ENCODE measurements at regions not wholly inside any gene's neighbourhood (a gene's known extent, or its start where the extent isn't known, plus 50 kb on each side); places are given as distances from the start of the nearest gene placed in this dataset.
"Not testable (repeated sequence)": the region's sequence is repeated elsewhere in the genome, so short reads cannot be mapped to it uniquely, and the experiment has no call there.

DNA sequence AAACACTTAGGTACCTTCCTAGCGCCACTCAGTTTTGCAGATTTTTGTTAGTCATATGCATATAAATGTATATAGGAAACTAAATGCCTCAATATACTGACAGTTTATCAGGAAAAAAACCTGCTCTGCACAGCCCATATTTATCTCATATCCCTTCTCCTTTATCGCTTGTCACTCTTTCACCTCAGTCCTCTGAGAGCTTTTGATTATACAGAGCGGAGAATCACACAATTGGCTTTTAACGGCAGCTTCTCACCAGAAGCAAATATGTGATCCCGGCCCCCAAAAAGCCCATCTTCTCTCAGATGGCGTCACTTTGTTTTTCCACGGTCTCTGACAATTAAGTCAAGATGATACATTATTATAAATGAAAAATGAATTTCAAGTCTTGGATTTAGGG lies 362.6 kb downstream of the DNAH5 start:
- Mint-ChIP-seq H3K4me1 (ENCODE audit: low read depth in 2 of 2) (no peaks in the 10 kb centered on the region), H3K9me3 (no peaks in the 10 kb centered on the region), H3K4me3 (no peak overlapping the region), H3K36me3 (no peaks in the 10 kb centered on the region), H3K27ac (no peak overlapping the region), H3K27me3 (no peaks in the 10 kb centered on the region)
- ATAC-seq, result no peak
- no peak for DNase-seq (ENCODE audit: low spot score)

DNA sequence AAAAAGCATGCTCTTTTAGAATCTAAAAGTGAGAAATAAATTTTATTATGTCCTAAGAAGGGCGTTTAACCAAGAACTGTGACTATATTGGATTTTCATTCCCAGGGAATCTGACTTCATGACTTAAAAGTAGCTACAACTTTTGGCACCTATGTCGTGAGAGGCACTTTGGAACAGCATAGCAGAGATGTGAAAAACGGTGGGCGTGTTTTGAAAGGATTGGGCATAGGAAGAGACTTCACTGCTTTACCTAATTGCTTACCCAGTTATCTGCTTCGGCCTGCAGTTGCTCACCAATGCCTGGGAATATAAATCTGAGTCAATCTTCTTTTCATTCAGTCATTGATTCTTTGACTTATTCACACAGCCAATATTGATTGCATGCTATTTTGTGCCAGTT lies 363.4 kb downstream of the DNAH5 start:
- H3K4me1 Mint-ChIP-seq (ENCODE audit: low read depth in 2 of 2), result no peaks in the 10 kb centered on the region
- no peak overlapping the region for H3K4me3 Mint-ChIP-seq
- peaks cover 3% of the 10 kb centered on the region for H3K9me3 Mint-ChIP-seq
- H3K36me3 Mint-ChIP-seq, result no peaks in the 10 kb centered on the region
- no peak for ATAC-seq
- DNase-seq (ENCODE audit: low spot score), result no peak
- no peaks in the 10 kb centered on the region for H3K27me3 Mint-ChIP-seq
- no peak overlapping the region for H3K27ac Mint-ChIP-seq

DNA sequence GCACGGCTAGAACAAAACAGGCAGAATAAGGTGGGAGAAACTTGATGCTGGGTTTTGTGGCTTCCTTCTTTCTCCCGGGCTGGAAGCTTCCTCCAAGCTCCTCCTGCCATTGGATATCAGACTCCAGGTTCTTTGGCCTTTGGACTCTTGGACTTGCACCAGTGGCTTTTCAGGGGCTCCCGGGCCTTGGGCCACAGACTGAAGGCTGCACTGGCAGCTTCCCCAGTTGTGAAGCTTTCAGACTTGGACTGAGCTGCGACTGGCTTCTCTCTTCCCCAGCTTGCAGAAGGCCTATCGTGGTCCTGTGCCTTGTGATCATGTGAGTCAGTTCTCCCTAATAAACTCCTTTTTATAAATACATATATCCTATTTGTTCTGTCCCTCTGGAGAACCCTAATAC lies 364.4 kb downstream of the DNAH5 start:
- no peak overlapping the region for H3K27ac Mint-ChIP-seq
- no peak for DNase-seq (ENCODE audit: low spot score)
- H3K9me3 Mint-ChIP-seq, result peaks cover 3% of the 10 kb centered on the region
- H3K27me3 Mint-ChIP-seq, result no peaks in the 10 kb centered on the region
- no peaks in the 10 kb centered on the region for H3K4me1 Mint-ChIP-seq (ENCODE audit: low read depth in 2 of 2)
- no peaks in the 10 kb centered on the region for H3K36me3 Mint-ChIP-seq
- H3K4me3 Mint-ChIP-seq, result no peak overlapping the region
- no peak for ATAC-seq

DNA sequence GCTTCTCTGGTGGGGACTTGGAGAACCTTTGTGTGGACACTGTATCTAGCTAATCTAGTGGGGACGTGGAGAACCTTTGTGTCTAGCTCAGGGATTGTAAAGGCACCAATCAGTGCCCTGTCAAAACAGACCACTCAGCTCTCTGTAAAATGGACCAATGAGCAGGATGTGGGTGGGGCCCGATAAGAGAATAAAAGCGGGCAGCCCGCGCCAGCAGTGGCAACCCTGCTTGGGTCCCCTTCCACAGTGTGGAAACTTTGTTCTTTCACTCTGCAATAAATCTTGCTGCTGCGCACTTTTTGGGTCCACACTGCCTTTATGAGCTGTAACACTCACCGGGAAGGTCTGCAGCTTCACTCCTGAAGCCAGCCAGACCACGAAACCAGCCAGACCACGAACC lies 365.4 kb downstream of the DNAH5 start:
- not testable (repeated sequence) for DNase-seq (ENCODE audit: low spot score); H3K27me3 Mint-ChIP-seq; H3K4me1 Mint-ChIP-seq (ENCODE audit: low read depth in 2 of 2); H3K9me3 Mint-ChIP-seq; ATAC-seq; H3K4me3 Mint-ChIP-seq; H3K27ac Mint-ChIP-seq; H3K36me3 Mint-ChIP-seq

DNA sequence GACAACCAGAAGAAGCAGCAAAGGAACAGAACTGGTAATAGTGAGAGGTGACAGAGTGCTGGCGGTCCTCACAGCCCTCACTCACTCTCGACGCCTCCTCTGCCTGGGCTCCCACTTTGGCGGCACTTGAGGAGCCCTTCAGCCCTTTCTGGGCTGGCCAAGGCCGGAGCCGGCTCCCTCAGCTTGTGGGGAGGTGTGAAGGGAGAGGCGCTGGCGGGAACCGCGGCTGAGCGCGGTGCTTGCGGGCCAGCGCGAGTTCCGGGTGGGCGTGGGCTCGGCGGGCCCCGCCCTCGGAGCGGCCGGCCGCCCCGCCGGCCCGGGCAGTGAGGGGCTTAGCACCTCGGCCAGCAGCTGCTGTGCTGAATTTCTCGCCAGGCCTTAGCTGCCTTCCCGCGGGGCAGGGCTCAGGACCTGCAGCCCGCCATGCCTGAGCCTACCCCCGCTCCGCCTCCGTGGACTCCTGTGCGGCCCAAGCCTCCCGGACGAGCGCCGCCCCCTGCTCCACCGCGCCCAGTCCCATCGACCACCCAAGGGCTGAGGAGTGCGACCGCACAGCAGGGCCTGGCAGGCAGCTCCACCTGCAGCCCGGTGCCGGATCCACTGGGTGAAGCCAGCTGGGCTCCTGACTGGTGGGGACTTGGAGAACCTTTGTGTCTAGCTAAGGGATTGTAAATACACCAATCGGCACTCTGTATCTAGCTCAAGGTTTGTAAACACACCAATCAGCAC lies 366.0 kb downstream of the DNAH5 start:
- H3K4me1 Mint-ChIP-seq (ENCODE audit: low read depth in 2 of 2); H3K36me3 Mint-ChIP-seq; H3K27me3 Mint-ChIP-seq; H3K9me3 Mint-ChIP-seq; DNase-seq (ENCODE audit: low spot score); H3K27ac Mint-ChIP-seq; H3K4me3 Mint-ChIP-seq; ATAC-seq: not testable (repeated sequence)

DNA sequence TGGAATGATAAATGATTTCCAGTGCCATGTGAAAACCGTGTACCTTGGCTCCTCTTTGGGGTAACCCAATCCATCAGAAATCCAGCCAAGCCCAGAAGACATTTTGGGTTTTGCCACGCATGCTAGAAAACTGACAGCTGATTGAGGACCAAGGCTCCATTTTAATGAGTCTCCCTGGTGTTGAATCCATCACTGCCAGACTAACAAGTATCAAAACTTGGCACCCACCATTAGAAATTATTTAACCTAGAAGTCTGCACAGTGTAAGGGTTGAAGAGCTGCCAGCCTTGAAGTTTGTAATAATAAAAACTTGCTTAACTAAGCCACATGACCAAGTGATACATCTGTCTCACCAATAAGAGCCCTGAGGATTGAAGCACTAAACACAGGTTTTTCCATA lies 369.9 kb downstream of the DNAH5 start:
- H3K27ac Mint-ChIP-seq, result no peak overlapping the region
- H3K36me3 Mint-ChIP-seq, result no peaks in the 10 kb centered on the region
- DNase-seq (ENCODE audit: low spot score) (no peak), ATAC-seq (no peak)
- no peaks in the 10 kb centered on the region for H3K27me3 Mint-ChIP-seq
- peaks cover 18% of the 10 kb centered on the region for H3K9me3 Mint-ChIP-seq
- no peak overlapping the region for H3K4me3 Mint-ChIP-seq
- no peaks in the 10 kb centered on the region for H3K4me1 Mint-ChIP-seq (ENCODE audit: low read depth in 2 of 2)

DNA sequence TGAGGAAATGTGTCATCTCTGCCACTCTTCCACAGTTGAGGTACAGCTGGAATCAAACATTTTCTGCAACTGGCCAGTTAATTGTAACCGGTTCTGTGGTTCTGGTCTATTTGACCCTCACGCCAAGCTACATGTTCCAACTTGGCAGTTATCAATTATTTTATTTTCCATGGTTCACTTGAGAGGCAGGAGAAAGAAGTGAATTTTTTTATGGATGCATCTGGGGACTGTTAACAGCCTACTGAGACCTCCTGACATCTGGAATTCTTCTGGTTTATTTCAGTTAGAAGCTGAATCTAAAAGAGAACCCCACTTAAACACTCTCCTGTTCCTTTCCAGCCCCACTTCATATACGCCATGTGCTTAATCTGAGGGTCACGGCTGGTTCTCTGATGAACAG lies 372.3 kb downstream of the DNAH5 start:
- ATAC-seq (no peak), DNase-seq (ENCODE audit: low spot score) (no peak)
- H3K4me3 Mint-ChIP-seq, result no peak overlapping the region
- H3K27me3 Mint-ChIP-seq, result no peaks in the 10 kb centered on the region
- H3K36me3 Mint-ChIP-seq, result no peaks in the 10 kb centered on the region
- no peak overlapping the region for H3K27ac Mint-ChIP-seq
- no peaks in the 10 kb centered on the region for H3K4me1 Mint-ChIP-seq (ENCODE audit: low read depth in 2 of 2)
- peaks cover 18% of the 10 kb centered on the region for H3K9me3 Mint-ChIP-seq

DNA sequence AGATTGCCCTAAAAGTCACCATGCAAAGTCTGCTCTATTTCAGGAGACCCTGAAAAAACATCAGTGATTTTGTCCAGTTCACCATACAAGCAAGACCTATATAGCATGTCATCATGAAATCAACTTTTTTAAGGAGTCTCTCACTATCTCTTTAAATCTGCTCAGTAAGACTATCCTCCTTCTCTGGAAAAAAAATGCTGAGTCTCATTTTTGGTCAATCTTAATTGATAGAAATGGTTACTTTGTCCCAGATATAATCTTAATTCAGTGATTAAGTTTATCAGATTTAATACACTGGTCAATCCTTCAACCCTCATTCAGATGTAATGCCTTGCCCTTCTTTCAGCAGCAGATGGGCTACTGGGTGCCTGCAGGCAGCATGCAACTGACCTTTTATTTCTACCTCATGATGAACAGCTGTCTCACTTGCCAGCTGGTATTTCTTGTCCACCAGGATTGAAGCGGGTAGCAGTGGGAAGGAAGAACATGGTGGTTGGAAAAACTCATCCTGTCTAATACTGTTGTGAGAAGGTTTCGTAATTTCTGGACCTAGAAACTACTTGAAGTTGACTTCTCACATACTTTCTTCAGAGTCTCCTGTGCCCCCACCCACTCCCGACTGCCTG lies 375.3 kb downstream of the DNAH5 start:
- Mint-ChIP-seq H3K4me3 (no peak overlapping the region), H3K27me3 (no peaks in the 10 kb centered on the region), H3K27ac (no peak overlapping the region), H3K4me1 (ENCODE audit: low read depth in 2 of 2) (no peaks in the 10 kb centered on the region), H3K36me3 (no peaks in the 10 kb centered on the region), H3K9me3 (peaks cover 20% of the 10 kb centered on the region)
- ATAC-seq (no peak), DNase-seq (ENCODE audit: low spot score) (no peak)

DNA sequence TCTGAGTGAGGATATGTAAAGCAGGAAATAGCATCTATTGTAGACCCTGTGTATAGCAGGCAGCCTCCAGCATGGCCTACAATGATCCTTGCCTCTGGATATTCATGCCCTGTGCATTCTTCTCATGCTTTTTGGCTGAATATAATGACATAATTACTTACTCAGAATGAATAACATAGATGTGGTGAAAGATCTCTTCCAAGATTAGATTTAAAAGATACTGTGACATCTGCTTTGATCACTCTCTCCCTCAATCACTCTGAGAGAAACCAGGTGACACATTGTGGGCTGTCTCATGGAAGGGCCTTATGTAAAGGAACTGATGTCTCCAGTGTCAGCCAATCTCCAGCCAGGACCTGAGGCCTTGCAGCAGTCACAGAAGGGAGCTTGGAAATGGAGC lies 376.7 kb downstream of the DNAH5 start:
- H3K9me3 Mint-ChIP-seq, result peaks cover 20% of the 10 kb centered on the region
- H3K4me3 Mint-ChIP-seq, result no peak overlapping the region
- no peaks in the 10 kb centered on the region for H3K36me3 Mint-ChIP-seq
- ATAC-seq (no peak), DNase-seq (ENCODE audit: low spot score) (no peak)
- H3K4me1 Mint-ChIP-seq (ENCODE audit: low read depth in 2 of 2), result no peaks in the 10 kb centered on the region
- H3K27me3 Mint-ChIP-seq, result no peaks in the 10 kb centered on the region
- H3K27ac Mint-ChIP-seq, result no peak overlapping the region

DNA sequence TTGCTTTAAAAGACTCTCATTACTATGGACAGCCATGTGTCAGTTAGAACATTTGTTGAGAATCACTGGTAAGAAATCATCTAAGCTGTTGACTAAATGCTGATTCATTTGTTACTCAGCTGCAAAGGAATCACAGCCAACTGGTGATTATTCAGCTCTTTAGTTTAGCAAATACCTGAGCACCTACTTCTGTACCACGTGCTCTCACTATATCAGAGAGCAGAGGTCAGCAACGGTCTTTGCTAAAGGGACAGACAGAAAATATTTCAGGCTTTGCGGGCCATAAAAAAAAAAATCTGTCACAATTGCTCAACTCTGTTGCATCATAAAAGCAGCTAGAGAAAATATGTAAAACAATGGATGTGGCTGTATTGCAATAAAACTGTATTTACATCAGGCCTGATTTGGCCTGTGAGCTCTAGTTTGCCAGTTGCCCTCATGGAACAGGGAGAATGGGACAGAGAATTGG lies 377.6 kb downstream of the DNAH5 start:
- Mint-ChIP-seq H3K27me3 (no peaks in the 10 kb centered on the region), H3K4me3 (no peak overlapping the region), H3K4me1 (ENCODE audit: low read depth in 2 of 2) (no peaks in the 10 kb centered on the region), H3K9me3 (peaks cover 20% of the 10 kb centered on the region), H3K27ac (no peak overlapping the region), H3K36me3 (no peaks in the 10 kb centered on the region)
- ATAC-seq (no peak), DNase-seq (ENCODE audit: low spot score) (no peak)

DNA sequence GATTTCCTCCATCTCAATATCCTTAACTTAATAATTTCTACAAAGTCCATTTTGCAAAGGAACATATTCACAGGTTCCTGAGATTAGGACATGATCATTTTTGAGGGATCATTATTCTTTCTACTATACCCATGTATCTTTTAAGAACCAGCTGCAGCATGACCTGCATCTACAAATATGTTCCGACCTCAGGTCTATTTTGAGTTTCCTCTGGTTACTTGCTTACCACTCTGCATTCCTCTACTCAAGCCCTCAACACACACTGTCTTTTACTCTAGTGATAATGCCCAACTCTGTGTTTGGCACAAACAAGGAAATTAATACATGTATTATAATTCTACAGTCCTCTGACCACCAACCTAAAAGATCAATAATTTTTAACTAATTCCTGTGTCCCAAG lies 386.1 kb downstream of the DNAH5 start:
- DNase-seq (ENCODE audit: low spot score) (no peak), ATAC-seq (no peak)
- H3K4me3 Mint-ChIP-seq, result no peak overlapping the region
- H3K27me3 Mint-ChIP-seq, result no peaks in the 10 kb centered on the region
- no peaks in the 10 kb centered on the region for H3K4me1 Mint-ChIP-seq (ENCODE audit: low read depth in 2 of 2)
- no peaks in the 10 kb centered on the region for H3K36me3 Mint-ChIP-seq
- no peak overlapping the region for H3K27ac Mint-ChIP-seq
- H3K9me3 Mint-ChIP-seq, result peaks cover 14% of the 10 kb centered on the region

DNA sequence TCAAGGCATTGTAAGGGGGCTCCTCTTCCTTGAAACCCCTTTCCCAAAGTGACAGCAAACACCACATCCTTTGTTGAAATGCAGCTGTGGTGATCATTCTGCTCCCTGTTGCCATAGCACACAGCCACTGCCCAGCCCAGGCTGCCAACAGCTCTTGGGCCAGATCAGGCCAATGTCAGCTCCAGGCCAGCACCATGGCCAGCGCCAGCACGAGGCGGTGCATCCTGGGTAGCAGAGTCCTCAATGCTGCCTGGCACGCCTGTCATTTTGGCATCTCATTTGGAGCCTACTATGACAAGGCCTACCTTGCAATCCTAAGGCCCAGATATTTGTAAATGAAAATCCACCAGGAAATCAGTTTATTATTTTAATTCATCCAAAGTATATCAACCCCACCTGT lies 390.6 kb downstream of the DNAH5 start:
- H3K36me3 Mint-ChIP-seq, result no peaks in the 10 kb centered on the region
- no peaks in the 10 kb centered on the region for H3K4me1 Mint-ChIP-seq (ENCODE audit: low read depth in 2 of 2)
- no peak for ATAC-seq

DNA sequence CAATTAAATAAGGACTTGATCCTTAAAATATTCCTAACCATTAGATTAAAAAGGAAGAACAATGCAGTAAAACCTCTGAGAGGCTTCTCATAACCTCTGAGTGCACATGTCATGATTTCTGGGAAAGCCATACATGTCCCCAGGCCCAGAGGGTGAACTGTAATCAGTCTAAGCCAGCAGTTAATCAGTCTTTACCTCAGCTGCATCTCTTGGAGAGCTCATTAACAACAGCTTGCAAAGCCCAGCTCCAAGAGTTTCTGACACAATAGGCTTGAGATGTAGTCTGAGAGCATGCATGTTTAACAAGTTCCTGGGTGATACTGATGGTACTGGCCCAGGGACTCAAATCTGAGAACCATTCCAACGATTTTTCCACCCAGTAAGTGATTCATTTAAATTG lies 392.1 kb downstream of the DNAH5 start:
- DNase-seq (ENCODE audit: low spot score) (no peak), ATAC-seq (no peak)
- Mint-ChIP-seq H3K4me1 (ENCODE audit: low read depth in 2 of 2) (no peaks in the 10 kb centered on the region), H3K27me3 (no peaks in the 10 kb centered on the region), H3K4me3 (no peak overlapping the region), H3K36me3 (no peaks in the 10 kb centered on the region), H3K9me3 (peaks cover 8% of the 10 kb centered on the region), H3K27ac (no peak overlapping the region)

More for the DNA sequence above, 390.6 kb downstream of the DNAH5 start:
- H3K9me3 Mint-ChIP-seq, result peaks cover 14% of the 10 kb centered on the region
- no peak overlapping the region for H3K27ac Mint-ChIP-seq
- no peak overlapping the region for H3K4me3 Mint-ChIP-seq
- H3K27me3 Mint-ChIP-seq, result no peaks in the 10 kb centered on the region
- DNase-seq (ENCODE audit: low spot score), result no peak

DNA sequence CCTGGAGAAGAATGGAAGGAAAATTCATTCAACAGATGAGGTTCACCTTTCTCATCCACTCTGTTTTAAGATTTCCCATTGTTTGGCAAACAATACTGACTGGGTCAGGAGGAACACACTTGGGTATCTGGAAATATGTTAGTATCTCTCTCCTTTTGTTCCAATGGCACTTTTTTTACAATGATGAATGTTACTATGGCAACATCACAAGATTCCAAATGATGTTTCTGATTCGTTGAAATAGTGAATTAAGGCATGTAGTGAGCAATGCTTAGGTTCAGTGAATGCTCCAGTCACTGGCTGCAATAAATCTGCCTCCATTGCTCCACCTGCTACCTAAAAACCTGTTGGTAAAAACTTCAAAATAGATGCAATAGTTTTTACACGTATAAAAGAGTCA lies 392.8 kb downstream of the DNAH5 start:
- Mint-ChIP-seq H3K4me1 (ENCODE audit: low read depth in 2 of 2) (no peaks in the 10 kb centered on the region), H3K9me3 (peaks cover 4% of the 10 kb centered on the region), H3K27ac (no peak overlapping the region), H3K4me3 (no peak overlapping the region), H3K36me3 (no peaks in the 10 kb centered on the region), H3K27me3 (no peaks in the 10 kb centered on the region)
- ATAC-seq (no peak), DNase-seq (ENCODE audit: low spot score) (no peak)
